ENCODE measurements at regions not wholly inside any gene's neighbourhood (a gene's known extent, or its start where the extent isn't known, plus 50 kb on each side); places are given as distances from the start of the nearest gene placed in this dataset.

GRCh38 chr9:88326936-88327335, 61.3 kb upstream of the SPIN1 start:
- DNase-seq: no peak

DNA sequence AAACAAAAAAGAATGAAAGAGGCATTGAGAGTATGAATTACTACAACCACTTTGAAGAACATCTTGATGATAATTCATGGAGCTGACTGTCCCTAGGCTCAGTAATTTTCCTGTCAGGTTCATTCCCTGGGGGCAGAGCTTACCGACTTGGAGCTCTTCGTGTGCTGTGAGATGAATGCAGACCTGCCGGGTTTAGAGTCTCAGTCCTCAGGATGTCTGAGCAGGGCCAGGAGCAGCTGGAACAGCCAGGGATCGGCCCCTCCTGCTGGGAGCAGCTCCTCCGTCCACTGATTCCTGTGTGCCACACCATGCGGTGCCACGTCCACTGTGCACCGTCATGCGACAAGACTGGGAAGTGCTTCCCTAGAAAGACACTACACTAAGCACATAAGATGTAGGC, 62.2 kb upstream of the SPIN1 start:
- no peak for DNase-seq

DNA sequence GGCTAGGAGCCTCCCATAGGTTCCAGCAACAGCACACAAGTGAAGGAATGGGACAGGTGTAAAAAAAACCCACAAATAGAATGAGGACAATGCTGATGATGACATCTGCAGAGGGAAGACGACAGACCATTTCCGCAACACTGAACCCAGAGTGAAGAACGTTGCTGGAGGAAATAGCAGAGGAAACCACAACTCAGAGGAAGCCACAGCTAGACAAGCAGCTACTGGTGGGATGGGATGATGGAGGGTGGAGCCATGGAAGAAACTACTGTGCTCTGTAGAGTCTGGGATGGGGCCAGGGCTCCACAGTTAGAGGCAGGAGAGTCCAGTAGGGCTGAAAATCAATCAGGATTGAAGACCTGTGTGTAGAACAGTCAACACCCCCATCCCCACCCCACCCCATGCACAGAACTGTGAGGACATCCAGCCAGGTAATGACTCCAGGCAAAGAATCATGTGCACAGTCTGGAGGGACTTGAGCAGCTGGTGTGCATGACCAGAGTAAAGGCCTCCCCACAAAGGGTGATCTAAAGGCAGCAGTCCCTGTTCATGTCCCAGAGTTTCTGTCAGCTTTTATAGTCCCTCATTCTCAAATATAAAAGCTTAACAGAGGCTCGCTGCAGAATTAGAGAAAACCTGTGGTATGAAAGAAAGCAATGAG, 65.2 kb upstream of the SPIN1 start:
- peak; percentile 67 for DNase-seq

GRCh38 chr9:88321764-88322163, 66.5 kb upstream of the SPIN1 start:
- DNase-seq: no peak

- no peak for DNase-seq
Observed at GRCh38 chr9:88320748-88321415, 67.4 kb upstream of the SPIN1 start.

- DNase-seq: no peak
Observed at GRCh38 chr9:88319936-88320747, 68.1 kb upstream of the SPIN1 start.

DNA sequence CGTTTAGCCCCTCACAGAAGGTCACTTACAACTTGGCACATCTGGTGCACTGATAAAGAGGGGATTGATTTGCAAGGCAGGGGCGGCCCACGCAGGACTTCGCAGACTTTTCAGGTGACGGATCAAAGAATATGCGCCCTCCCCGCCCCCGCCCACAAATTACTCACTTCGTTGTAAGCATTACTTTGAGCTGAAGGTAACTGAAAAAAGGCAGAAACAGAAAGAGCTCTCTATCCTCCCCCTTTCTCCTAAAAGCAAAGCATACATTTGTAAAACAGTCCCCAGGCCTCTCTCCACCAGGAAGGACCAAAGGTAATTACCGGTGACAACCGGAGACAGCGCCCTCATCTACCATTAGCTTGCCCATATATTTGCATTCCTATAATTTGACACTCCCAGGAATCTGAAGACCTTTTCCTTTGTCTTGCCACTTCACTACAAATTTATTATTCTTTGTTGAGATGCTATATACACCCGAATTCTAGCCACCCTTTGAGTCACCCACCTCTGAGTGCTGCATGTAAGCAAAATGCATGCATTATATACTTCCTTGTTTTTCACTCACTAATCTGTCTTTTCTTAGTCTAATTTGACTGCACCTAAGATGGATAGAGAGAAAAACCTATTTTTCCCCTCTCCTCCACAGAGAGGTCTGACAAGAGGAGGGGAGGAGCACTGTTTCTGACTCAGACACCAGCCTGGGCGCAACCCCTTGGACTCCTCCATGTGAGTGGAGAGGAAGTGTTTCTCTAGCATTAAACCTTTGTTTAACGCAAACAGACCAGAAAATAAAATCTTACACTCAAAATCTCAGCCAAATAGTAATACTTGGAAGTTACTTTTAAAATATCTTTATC, 74.7 kb upstream of the SPIN1 start:
- no peak for DNase-seq

GRCh38 chr9:88312517-88313103, 75.6 kb upstream of the SPIN1 start:
- no peak for DNase-seq

DNA sequence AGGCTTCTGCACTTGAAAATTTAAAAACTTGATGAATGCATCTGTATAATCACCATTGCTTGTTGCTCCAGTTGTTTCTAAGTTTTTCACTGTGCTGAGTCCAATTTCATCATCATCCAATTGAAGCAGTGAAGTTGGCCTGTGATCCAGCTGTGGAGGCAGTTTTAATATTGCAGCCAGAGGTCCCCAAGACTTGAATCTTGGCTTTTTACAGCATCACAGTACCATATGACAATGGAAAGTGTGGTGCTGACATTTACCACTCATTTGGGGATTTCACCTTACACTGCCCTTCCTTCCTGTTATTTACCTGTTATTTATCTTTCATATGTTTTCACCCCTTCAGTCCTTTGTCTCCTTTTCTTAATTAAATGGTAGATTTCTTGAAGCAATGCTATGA, 76.2 kb upstream of the SPIN1 start:
- no peak for DNase-seq

DNA sequence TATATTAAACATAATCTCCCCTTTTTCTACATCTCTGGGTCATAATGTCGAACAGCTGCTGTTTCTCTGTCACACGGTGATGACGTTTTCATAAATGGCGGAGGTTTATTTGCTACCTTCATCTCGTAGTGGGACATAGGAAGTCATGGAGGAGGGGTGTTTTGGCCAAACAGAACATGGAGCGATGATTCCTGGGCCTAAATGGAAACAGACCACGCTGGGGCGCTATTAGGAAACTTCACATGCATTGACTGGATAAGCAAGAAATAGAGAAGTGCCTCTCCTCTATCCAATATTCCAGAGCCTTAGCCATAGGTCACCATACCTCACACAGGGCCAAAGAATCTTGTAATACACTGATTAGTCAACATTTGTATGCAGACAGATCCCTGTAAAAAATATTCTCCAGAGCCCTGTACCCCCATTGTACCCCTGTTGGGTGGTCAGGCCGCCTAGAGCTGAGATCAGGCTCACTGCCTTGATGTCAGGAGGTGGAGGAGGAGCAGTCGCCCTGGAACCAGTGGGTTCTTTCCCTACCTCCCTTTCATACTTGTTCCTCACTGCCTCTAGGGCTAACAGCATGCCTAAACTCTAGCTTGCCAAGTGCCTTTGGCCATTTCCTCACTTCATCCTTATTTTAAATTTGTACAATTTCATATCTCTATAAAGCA, 77.8 kb upstream of the SPIN1 start:
- DNase-seq: no peak

GRCh38 chr9:88308831-88309560, 79.2 kb upstream of the SPIN1 start:
- DNase-seq: no peak

- DNase-seq: no peak
Observed at GRCh38 chr9:88307136-88307535, 81.1 kb upstream of the SPIN1 start.

GRCh38 chr9:88303721-88304451, 84.4 kb upstream of the SPIN1 start:
- DNase-seq: no peak

DNA sequence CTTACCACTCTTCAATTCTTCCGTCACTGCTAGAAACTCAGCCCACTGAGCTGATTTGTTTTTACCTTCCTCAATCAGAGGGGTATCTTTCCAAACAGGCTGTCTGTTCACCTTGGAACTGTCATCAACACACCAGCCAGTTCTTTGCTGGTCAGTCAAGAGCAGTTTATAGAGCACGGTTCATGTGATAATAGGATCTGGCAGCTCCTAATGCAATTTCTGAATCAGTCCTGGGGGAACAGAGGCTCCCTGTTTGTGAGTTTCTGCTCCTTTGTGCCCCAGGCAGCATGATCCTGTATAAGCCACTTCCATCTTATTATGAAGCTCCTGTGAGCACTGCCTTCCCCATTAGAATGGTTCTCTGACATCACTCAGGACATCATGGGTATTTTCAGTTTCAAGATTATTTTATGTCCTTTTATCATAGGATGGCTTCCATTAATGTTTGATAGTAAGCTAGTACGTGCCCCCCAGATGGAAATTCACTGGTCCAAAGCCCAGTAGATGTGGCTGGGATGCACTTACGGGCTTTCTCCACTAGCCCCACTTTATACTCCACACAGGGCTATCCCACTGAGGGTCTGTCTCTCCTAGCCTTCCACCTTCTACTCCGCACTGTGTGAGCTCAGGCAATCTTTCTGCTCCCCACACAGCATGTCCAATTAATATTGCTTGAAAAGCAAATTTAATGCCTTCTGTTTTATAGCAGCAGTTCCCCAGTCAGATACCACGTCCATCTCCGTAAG, 85.5 kb upstream of the SPIN1 start:
- DNase-seq: no peak

DNA sequence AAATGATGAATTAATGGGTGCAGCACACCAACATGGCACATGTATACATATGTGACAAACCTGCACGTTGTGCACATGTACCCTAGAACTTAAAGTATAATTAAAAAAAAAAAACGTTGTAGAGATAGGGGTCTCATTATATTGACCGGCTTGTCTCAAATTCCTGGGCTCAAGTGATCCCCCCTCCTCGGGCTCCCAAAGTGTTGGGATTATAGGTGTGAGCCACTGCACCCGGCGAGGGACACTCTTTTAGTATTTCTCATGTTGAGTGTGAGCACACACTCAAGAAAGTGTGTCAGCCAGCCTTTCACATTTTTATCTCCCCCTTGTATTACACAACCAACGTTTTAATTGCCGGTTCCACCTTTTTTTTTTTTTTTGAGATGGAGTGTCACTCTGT, 87.7 kb upstream of the SPIN1 start:
- no peak for DNase-seq

DNA sequence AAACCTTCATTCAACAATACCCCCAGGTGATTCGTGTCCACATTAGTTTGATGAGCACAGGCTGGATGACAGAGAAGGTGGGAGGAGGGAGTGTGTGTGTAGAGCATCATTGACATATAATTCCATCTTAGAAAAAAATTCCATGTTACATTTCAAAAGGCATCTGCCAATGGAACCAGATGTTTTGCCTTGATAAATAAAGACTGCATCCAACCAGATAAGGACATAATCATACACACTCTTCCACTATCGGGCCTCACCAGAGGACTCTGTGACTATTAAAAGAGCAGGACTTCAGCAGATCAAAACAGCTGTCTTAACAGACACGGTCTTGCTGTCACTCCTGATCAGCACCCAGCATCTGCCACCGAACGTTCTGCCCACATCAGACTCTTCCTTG, 96.4 kb upstream of the SPIN1 start:
- DNase-seq: no peak

DNA sequence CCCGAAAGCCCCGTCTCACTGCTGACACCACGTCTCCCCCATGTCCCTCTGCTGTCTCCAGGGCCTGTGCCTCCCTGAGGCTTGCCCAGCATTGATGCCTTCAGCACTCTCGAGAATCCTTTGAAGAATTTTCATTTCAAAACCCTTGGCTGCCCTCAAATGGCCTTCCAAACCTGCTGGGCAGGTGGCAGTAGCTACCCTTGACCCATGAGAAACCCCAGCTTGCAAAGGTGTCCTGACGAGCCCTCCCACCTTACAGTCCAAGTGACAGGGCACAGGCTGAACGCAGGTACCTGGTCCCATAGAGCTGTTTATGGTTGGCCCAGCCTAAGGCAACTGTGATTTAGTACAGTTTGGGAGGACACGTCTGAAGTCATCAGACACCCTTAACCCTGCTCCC, 97.2 kb upstream of the SPIN1 start:
- no peak for DNase-seq

DNA sequence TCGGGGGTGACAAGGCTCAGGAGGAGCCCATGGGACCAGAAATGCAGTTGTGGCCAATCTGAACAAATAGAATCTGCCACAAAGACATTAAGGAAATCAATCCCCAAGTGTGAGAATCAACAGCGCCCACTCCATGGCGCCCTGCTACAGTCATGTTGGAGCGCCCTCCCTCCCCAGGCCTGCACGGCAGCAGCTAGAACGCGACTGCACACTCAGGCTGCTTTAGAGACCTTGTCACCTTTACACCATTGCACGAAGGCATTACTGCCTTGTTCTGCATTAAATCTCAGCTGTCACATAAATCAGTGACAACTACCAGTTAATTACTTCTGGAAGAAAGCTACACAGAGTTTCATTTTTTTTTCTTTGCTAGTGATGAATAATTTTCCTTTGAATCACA, 98.7 kb upstream of the SPIN1 start:
- DNase-seq: no peak

DNA sequence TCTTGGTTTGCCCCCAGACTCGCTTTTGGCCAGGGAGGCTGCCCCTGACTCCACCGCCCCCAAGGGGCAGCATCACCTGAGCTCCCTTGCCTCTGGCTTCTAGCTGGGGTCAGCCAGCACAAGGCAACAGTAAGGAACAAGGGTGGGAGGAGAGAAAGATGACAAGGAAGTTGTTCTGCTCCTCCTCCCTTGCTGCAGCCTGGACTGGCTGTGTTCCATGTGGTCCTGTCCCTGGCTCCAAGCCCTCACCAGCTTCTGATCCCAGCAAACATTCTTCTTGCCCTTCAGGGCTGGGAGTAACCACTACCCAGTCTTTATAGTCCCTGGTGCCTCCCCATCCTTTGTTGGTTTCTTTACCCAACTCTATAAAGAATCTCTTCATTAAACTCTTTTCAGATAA, 100.3 kb upstream of the SPIN1 start:
- DNase-seq: no peak

- DNase-seq: no peak
Observed at GRCh38 chr9:88280816-88281382, 107.3 kb upstream of the SPIN1 start.
